ENCODE measurements at regions not wholly inside any gene's neighbourhood (a gene's known extent, or its start where the extent isn't known, plus 50 kb on each side); places are given as distances from the start of the nearest gene placed in this dataset.

DNA sequence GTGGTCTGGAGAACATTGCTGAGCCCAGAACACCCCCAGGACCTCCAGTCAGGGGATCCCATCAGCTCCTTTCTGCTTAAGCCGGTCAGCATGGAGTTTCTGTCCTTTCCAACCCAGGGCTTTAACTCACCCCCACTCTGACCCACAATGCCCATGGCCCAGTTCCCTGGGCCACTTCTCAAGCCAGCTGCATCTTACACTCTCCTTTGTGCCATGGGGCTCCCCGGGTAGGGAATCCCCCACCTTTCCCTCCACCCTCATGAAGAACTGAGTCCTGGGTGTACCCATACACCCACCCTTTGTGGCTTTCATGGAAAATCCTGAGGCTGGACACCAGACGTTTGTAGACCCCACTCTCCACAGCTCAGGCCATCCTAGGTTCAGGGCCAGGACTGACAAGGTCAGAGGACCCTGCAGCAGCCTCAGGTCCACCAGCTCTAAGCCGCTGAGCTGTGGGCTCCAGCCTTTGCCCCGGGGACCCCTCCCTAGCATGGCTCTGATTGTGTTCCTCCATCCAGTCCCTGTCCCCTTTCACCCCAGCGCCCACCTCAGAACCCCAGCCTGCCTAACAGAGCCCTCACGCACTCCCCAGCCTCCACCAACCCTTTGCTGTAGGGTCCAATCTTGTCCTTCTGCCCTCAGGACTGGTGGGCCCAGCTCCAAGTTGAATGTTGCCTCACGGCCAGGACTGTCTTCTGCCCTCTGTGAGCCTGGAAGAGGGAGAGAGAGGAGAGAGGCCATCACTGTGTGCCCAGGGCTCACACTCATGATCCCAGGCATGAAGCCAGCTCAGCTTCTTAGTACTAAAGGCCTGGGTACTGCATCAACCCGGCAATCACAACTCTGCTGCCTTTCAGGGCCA, 394.8 kb downstream of the MATN1 start:
- DNase-seq (ENCODE audit: extremely low spot score) = no peak
- no peak for TF ChIP-seq CTCF (IDR thresholded peaks at IDR 0.05; ENCODE audit: control extremely low read depth, extremely low read depth, low read depth, missing control alignments)
- POLR2A ChIA-PET = no interaction called here
- CTCF ChIA-PET = no interaction called here

GRCh38 chr1:30328100-30328370, 395.4 kb downstream of the MATN1 start:
- ChIA-PET CTCF (no interaction called here), POLR2A (no interaction called here)
- TF ChIP-seq CTCF (IDR thresholded peaks at IDR 0.05; ENCODE audit: control extremely low read depth, extremely low read depth, low read depth, missing control alignments) = no peak
- DNase-seq (ENCODE audit: extremely low spot score) = no peak

DNA sequence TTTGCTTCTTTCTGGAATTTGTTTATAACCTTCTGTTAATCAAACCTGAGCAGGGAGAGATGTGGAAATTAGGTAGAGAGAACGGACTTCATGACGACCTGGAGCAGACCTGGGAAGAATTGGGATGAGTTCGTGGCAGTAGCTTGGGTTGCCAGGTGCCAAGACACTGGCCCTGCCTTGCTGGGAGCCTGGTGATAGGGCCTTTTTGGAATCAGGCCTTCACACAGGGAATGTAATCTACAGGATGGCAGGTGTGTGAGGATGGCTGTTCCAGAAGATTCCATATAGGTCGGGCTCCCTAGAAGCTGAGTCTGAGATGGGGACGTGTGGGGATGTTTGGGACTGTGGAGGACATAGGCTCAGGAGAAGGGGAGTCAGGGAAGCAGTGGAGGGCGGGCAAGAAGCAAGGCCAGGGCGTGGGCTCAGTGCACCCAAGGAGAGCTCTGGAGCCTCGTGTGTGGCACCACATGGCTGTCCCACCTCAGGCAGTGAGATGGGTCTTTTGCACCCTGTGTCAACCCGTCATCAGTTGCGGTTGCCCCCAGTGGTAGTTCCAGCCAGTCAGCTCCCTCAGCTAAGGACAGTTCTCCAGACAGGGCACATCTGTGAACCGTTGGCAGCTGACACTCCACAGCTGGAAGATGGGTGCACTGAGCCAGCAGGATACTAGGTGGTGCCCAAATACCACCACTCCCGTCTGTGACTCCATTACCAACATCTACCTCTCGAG, 395.9 kb downstream of the MATN1 start:
- ChIA-PET POLR2A (no interaction called here), CTCF (no interaction called here)
- TF ChIP-seq CTCF (IDR thresholded peaks at IDR 0.05; ENCODE audit: control extremely low read depth, extremely low read depth, low read depth, missing control alignments) = no peak
- DNase-seq (ENCODE audit: extremely low spot score) = no peak

DNA sequence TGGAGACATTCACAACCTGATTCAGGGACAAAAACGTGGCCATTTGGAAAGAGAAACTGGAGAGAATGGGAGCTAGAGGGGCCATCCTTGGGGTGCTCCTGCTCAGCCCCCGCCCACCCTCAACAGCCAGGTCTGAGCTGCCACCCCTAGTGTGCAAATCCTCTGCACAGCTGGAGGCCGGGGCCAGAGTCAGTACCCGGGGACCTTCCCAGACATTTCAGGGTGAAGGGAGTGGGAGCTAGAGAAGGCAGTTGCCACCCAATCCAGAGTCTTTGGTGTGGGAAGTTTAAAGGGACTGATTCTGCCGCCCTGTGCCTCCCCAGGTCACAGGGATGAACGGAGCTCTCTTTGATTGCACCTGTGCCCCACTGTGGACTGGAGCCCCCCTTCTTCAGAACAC, 397.4 kb downstream of the MATN1 start:
- POLR2A ChIA-PET = no interaction called here
- no peak for DNase-seq (ENCODE audit: extremely low spot score)
- no peak for TF ChIP-seq CTCF (IDR thresholded peaks at IDR 0.05; ENCODE audit: control extremely low read depth, extremely low read depth, low read depth, missing control alignments)
- CTCF ChIA-PET = no interaction called here

- TF ChIP-seq CTCF (IDR thresholded peaks at IDR 0.05; ENCODE audit: control extremely low read depth, extremely low read depth, low read depth, missing control alignments) = no peak
- no peak for DNase-seq (ENCODE audit: extremely low spot score)
- ChIA-PET CTCF (no interaction called here), POLR2A (no interaction called here)
Observed at GRCh38 chr1:30325085-30325935, 398.1 kb downstream of the MATN1 start.

DNA sequence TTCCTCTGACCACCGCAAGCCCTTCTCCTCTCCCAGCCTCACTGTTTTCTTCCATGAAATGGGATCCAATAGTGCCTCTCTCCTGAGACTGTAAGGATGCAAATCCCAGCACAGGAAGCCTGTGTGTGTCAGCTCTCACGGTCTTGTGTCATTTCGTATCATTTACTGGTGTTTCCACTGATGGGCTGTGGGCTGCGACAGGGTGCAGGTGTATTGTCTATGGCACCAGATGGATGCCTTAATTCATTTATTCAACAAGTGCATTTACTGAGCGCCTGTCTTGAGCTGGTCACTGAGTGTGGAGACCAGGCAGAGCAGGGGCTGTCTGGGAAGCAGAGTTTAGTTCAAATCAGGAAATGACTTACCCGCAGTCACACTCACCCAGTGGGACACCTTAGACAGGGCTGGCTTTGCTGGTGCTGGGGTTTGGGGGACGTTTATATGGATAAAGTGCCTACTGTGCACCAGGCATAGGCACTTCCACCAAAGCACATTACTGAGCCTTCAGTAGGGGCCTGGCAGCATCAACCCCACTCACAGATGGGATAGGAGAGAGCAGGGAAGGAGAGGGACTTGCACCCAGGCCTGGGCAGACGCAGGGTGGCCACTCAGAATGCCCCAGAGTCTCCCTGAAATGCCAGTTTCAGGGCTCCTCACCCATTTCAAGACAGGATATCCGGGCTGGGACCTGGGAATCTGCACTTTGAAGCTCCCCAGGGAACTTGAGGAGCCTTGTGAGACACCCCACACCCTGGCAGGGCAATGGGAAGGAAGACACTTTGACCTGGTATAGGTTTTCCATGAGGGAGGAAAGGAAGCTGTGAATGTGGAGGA, 398.9 kb downstream of the MATN1 start:
- TF ChIP-seq CTCF (IDR thresholded peaks at IDR 0.05; ENCODE audit: control extremely low read depth, extremely low read depth, low read depth, missing control alignments) = no peak
- no peak for DNase-seq (ENCODE audit: extremely low spot score)
- ChIA-PET CTCF (interaction anchor here (1.4 kb wide), 1 partner anchor 10 kb away, joined by 4 read pairs; no protein-coding TSS in a partner anchor), POLR2A (no interaction called here)

Data from GM10248 (cell line).